Thyroid gland (tissue), 4 donors: ENCODE measurements at regions not wholly inside any gene's neighbourhood (a gene's known extent, or its start where the extent isn't known, plus 50 kb on each side); places are given as distances from the start of the nearest gene placed in this dataset.

Source experiments
- DNase-seq, 2 donors: peaks; one replicate each; pipeline ENCODE4 v3.0.0-alpha.2; 2019
- H3K27ac ChIP-seq, 3 donors: fragments of 200-600 bp; sonication (generic); 1 replicate in 2 of 3; 2 replicates in 1 of 3; pipeline ENCODE4 v1.5.1; 2016 to 2019; ENCODE audit warnings: mild to moderate bottlenecking in 1 of 3, moderate library complexity in 1 of 3
- H3K27me3 ChIP-seq: fragments of 200-600 bp; sonication (generic); one replicate; pipeline ENCODE4 v1.5.1; 2019
- H3K36me3 ChIP-seq, 2 donors: fragments of 200-600 bp; sonication (generic); one replicate each; pipeline ENCODE4 v1.5.1; 2016 to 2019
- H3K4me1 ChIP-seq, 2 donors: fragments of 200-600 bp; sonication (generic); one replicate each; pipeline ENCODE4 v1.5.1; 2017 to 2019
- H3K4me3 ChIP-seq, 3 donors: fragments of 200-600 bp; sonication (generic); replicated peaks in 1 of 3; 1 replicate in 2 of 3; 2 replicates in 1 of 3; pipeline ENCODE4 v1.5.1; 2016; ENCODE audit warnings: mild to moderate bottlenecking in 1 of 3
- H3K9me3 ChIP-seq: fragments of 200-600 bp; sonication (generic); one replicate; pipeline ENCODE4 v1.5.1; 2017
- CTCF ChIP-seq, 6 experiments: fragments of 200-600 bp in 3 of 6; fragments of 450-650 bp in 3 of 6; sonication (generic) in 3 of 6; IDR thresholded peaks; one replicate each; pipeline ENCODE4 v1.5.1; 2016 to 2019; ENCODE audit warnings: antibody characterized with exemption in 6 of 6, mild to moderate bottlenecking in 2 of 6, inconsistent platforms in 1 of 6, moderate library complexity in 1 of 6
- POLR2A ChIP-seq, 2 donors: fragments of 450-650 bp; IDR thresholded peaks; one replicate each; pipeline ENCODE4 v1.6.1; 2017; ENCODE audit warnings: antibody characterized with exemption in 2 of 2, mild to moderate bottlenecking in 2 of 2, moderate library complexity in 1 of 2
- WGBS, 2 donors: methylation state at CpG; one replicate each; pipeline ENCODE4 v1.1.5; 2017; 5-methylcytosine and 5-hydroxymethylcytosine counted together
- intact Hi-C: fragments of 100-400 bp; cut with DNase I; formaldehyde crosslinking; loops from one replicate; pipeline ENCODE4 v1.15.1; 2023

DNA sequence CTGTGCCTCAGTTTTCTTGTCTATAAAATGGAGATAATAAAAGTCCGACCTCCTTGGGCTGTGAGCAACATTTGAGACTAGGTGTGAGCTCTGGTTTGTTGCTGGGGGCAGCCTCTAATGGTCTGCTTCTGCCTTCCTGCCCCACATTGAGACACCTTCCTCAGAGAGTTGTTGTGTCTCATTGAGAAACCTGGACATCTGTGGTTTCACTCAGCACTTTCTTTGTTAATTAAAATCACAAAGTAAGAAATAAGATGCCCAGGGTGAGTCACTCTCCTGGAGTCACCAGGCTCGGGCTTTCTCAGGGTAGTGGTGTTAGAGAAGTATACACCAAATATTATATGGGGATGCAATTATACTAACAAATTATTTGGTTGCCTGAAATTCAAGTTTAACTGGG, 389.2 kb upstream of the SALL1 start:
- H3K36me3 ChIP-seq = no peaks in the 10 kb centered on the region
- H3K9me3 ChIP-seq = no peaks in the 10 kb centered on the region
- H3K4me1 ChIP-seq = no peaks in the 10 kb centered on the region
- DNase-seq = no peak
- no peak overlapping the region for H3K27ac ChIP-seq
- no peak for TF ChIP-seq POLR2A (IDR thresholded peaks at IDR 0.05)
- no peak for TF ChIP-seq CTCF (IDR thresholded peaks at IDR 0.05)
- no peak overlapping the region for H3K4me3 ChIP-seq
- no peaks in the 10 kb centered on the region for H3K27me3 ChIP-seq
- intact Hi-C loops = no loop called here
- 76 to 93% methylated on average over 2 of the region's 2 CpGs for WGBS, 2 donors

DNA sequence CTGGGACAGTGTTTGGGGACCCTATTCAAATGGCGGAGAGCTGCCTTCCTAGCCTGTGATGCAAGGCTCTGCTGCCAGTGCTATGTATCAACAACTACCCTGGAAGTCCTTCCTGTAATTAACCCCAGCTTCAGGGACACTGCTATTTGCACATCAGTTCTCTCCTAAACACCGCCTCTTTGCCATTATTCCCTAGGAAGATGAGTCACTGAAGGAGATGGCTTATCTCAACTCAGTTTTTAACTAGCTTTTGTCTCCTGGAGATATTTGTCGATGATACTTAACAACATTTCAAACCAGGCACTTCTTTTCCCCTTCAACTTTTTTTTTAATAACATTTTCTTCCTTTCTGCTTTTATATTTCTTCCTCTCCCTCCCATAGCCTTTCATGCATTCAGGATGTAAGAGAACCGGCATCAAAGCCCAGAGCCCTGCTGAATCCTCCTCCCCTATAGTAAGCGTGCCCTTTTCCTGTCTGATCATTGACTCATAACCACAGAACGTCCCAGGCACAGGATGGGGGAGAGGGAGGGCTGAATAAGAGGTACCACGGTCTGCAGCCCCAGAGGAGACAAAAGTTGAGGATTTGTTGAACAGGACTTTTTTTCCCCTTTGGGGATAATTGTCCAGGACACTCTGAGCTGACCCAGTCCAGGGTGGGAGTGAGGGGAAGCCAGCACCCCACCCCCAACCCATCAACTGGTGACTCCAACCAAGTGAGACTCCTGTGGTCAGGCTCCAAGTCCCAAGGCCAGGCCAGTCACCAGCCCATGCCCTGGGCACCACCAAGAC, 387.8 kb upstream of the SALL1 start:
- no peaks in the 10 kb centered on the region for H3K9me3 ChIP-seq
- TF ChIP-seq CTCF (IDR thresholded peaks at IDR 0.05) (no peak), POLR2A (IDR thresholded peaks at IDR 0.05) (no peak)
- H3K4me3 ChIP-seq = no peak overlapping the region
- H3K36me3 ChIP-seq = no peaks in the 10 kb centered on the region
- 33 to 41% methylated on average over 7 of the region's 7 CpGs for WGBS, 2 donors
- no peaks in the 10 kb centered on the region for H3K4me1 ChIP-seq
- intact Hi-C loops = no loop called here
- no peaks in the 10 kb centered on the region for H3K27me3 ChIP-seq
- peak; percentile 18 to 36 for DNase-seq
- H3K27ac ChIP-seq = no peak overlapping the region

DNA sequence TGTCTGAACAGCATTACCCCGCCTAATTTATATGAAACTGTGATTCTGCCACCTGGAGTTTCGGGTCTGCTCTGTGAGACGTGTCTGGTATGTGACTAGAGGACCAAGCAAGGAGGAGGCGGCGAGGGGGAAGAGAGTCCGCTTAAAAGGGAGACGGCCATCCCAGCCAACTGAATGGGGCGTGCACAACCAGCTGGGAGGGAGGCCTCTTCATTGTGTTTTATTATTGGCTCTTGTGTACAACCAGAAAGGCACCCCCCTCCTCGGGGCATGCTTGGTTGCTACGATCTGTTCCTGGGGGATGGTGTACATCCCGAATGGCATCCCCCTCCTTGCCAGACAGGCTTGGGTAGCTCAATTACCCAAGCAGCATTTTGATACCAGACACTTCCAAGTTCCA, 384.5 kb upstream of the SALL1 start:
- Histone ChIP-seq H3K27ac (no peak overlapping the region), H3K27me3 (no peaks in the 10 kb centered on the region), H3K9me3 (no peaks in the 10 kb centered on the region), H3K36me3 (no peaks in the 10 kb centered on the region), H3K4me3 (no peak overlapping the region), H3K4me1 (no peaks in the 10 kb centered on the region)
- DNase-seq = peak; percentile 60 to 62
- intact Hi-C loops = no loop called here
- TF ChIP-seq POLR2A (IDR thresholded peaks at IDR 0.05) (no peak), CTCF (IDR thresholded peaks at IDR 0.05) (no peak)
- WGBS, 2 donors = 41 to 51% methylated on average over 11 of the region's 11 CpGs

DNA sequence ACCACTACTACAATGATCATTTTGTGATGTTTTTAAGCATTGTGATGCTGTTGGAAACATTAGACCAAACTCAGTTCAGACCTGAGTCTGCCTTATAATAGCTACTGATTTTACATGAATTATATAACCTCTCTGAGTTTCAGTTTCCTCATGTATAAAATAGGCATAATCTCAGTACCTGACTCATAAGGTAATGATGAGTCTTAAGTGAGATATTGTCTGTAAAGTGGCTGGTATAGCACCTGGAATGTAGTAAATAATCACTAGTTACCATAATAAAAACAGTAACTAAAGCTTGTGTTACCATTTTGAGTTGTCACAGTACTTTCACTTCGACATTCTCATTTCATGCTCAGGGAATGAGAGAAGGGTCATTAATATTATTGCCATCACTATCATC, 381.5 kb upstream of the SALL1 start:
- 73 to 90% methylated on average over 1 of the region's 1 CpG for WGBS, 2 donors
- Histone ChIP-seq H3K27me3 (no peaks in the 10 kb centered on the region), H3K4me3 (no peak overlapping the region), H3K27ac (no peak overlapping the region), H3K4me1 (no peaks in the 10 kb centered on the region), H3K36me3 (no peaks in the 10 kb centered on the region), H3K9me3 (no peaks in the 10 kb centered on the region)
- TF ChIP-seq CTCF (IDR thresholded peaks at IDR 0.05) (no peak), POLR2A (IDR thresholded peaks at IDR 0.05) (no peak)
- DNase-seq = no peak
- intact Hi-C loops = no loop called here

DNA sequence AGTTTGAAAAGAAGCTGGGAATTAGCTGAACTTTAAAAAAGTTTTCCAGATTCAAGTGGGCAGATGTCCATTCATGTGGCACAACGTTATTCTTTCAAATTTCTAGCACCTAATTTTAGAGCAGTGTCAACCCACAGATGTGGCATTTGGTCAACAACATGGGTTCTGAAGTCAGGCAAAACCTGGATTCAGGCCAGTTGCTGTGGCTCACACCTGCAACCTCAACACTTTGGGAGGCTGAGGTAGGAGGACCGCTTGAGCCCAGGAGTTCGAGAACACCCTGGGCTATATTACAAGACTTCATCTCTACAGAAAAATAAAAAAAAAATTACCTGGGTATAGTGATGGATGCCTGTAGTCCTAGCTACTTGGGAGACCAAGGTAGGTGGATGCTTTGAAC, 380.2 kb upstream of the SALL1 start:
- intact Hi-C loops = no loop called here
- H3K36me3 ChIP-seq = no peaks in the 10 kb centered on the region
- no peaks in the 10 kb centered on the region for H3K27me3 ChIP-seq
- H3K27ac ChIP-seq = no peak overlapping the region
- H3K4me3 ChIP-seq = no peak overlapping the region
- TF ChIP-seq CTCF (IDR thresholded peaks at IDR 0.05) (no peak), POLR2A (IDR thresholded peaks at IDR 0.05) (no peak)
- H3K4me1 ChIP-seq = no peaks in the 10 kb centered on the region
- WGBS, 2 donors = 74 to 81% methylated on average over 3 of the region's 3 CpGs
- DNase-seq = no peak
- H3K9me3 ChIP-seq = no peaks in the 10 kb centered on the region
